Fibroblast of lung (primary cell): ENCODE measurements at regions not wholly inside any gene's neighbourhood (a gene's known extent, or its start where the extent isn't known, plus 50 kb on each side); places are given as distances from the start of the nearest gene placed in this dataset.

Experiments
- DNase-seq, 2 donors: peaks; one replicate each; pipeline versions ENCODE4 v3.0.0 to v3.0.0-alpha.2; 2010; ENCODE audit warnings: low read depth in 2 of 2
- H2AFZ ChIP-seq: 2 replicates; pipeline ENCODE4 v1.5.1; 2012; ENCODE audit warnings: low read length, control low read depth, inconsistent platforms
- H3K27ac ChIP-seq: 2 replicates; pipeline ENCODE4 v1.5.1; 2011; ENCODE audit warnings: low read length, control low read depth; ENCODE audit not compliant: insufficient read depth
- H3K27me3 ChIP-seq: 2 replicates; pipeline ENCODE4 v1.5.1; 2011; ENCODE audit warnings: mild to moderate bottlenecking, low read length; ENCODE audit not compliant: control insufficient read depth, insufficient read depth
- H3K36me3 ChIP-seq: 2 replicates; pipeline ENCODE4 v1.5.1; 2011; ENCODE audit warnings: low read length; ENCODE audit not compliant: control insufficient read depth, insufficient read depth
- H3K4me1 ChIP-seq: 2 replicates; pipeline ENCODE4 v1.5.1; 2011; ENCODE audit warnings: low read length; ENCODE audit not compliant: control insufficient read depth, insufficient read depth; ENCODE audit errors: extremely low read depth
- H3K4me2 ChIP-seq: 2 replicates; pipeline ENCODE4 v1.5.1; 2011; ENCODE audit warnings: low read length, control low read depth; ENCODE audit not compliant: insufficient read depth; ENCODE audit errors: extremely low read depth
- H3K4me3 ChIP-seq, 4 experiments: fragments of 200-600 bp in 1 of 4; sonication (generic) in 1 of 4; replicated peaks in 1 of 4; 2 replicates each; pipeline ENCODE4 v1.5.1; 2011 to 2016; ENCODE audit warnings: low read length in 4 of 4, low read depth in 3 of 4, mild to moderate bottlenecking in 3 of 4, control low read depth in 2 of 4, inconsistent platforms in 1 of 4, mixed read lengths in 1 of 4; ENCODE audit not compliant: insufficient read depth in 1 of 4; ENCODE audit errors: control extremely low read depth in 1 of 4
- H3K79me2 ChIP-seq: 2 replicates; pipeline ENCODE4 v1.5.1; 2012; ENCODE audit warnings: mild to moderate bottlenecking, low read length, inconsistent platforms; ENCODE audit not compliant: control insufficient read depth, insufficient read depth
- H3K9ac ChIP-seq: 2 replicates; pipeline ENCODE4 v1.5.1; 2011; ENCODE audit warnings: mild to moderate bottlenecking, low read length, control low read depth; ENCODE audit not compliant: insufficient read depth
- H3K9me3 ChIP-seq: 2 replicates; pipeline ENCODE4 v1.5.1; 2012; ENCODE audit warnings: low read depth, low read length; ENCODE audit not compliant: control insufficient read depth, insufficient read depth
- H4K20me1 ChIP-seq: 2 replicates; pipeline ENCODE4 v1.5.1; 2011; ENCODE audit warnings: low read length; ENCODE audit not compliant: control insufficient read depth, insufficient read depth; ENCODE audit errors: extremely low read depth
- EZH2 ChIP-seq: IDR thresholded peaks from 2 replicates; pipeline ENCODE4 v1.5.1; 2012; ENCODE audit warnings: low read length, control low read depth, mild to moderate bottlenecking; ENCODE audit errors: missing control alignments
- TF ChIP-seq, protein P1 (sequence below), 2 donors: IDR thresholded peaks in 1 of 2; conservative IDR thresholded peaks in 1 of 2; 1 replicate in 1 of 2; 2 replicates in 1 of 2; pipeline ENCODE4 v1.5.1; 2011 to 2012; ENCODE audit warnings: low read length in 2 of 2, control low read depth in 1 of 2, inconsistent platforms in 1 of 2, low read depth in 1 of 2, mild to moderate bottlenecking in 1 of 2

GRCh38 chr4:133856731-133857355, 344.7 kb downstream of the PABPC4L start:
- no peaks in the 10 kb centered on the region for H3K36me3 ChIP-seq
- no peak overlapping the region for H3K27ac ChIP-seq
- no peaks in the 10 kb centered on the region for H3K4me1 ChIP-seq
- H3K79me2 ChIP-seq = no peaks in the 10 kb centered on the region
- H2AFZ ChIP-seq = no peak overlapping the region
- peak overlapping the region; percentile 32 for H3K4me2 ChIP-seq
- no peak overlapping the region for H3K9ac ChIP-seq
- TF ChIP-seq EZH2 = no peak
- TF ChIP-seq, protein P1, sequence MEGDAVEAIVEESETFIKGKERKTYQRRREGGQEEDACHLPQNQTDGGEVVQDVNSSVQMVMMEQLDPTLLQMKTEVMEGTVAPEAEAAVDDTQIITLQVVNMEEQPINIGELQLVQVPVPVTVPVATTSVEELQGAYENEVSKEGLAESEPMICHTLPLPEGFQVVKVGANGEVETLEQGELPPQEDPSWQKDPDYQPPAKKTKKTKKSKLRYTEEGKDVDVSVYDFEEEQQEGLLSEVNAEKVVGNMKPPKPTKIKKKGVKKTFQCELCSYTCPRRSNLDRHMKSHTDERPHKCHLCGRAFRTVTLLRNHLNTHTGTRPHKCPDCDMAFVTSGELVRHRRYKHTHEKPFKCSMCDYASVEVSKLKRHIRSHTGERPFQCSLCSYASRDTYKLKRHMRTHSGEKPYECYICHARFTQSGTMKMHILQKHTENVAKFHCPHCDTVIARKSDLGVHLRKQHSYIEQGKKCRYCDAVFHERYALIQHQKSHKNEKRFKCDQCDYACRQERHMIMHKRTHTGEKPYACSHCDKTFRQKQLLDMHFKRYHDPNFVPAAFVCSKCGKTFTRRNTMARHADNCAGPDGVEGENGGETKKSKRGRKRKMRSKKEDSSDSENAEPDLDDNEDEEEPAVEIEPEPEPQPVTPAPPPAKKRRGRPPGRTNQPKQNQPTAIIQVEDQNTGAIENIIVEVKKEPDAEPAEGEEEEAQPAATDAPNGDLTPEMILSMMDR (conservative IDR thresholded peaks at IDR 0.05 in 1 of 2, IDR thresholded peaks at IDR 0.05 in 1 of 2; ENCODE audit: low read depth in 1 of 2, low read length in 2 of 2) = no peak
- no peak overlapping the region for H3K4me3 ChIP-seq
- H3K9me3 ChIP-seq = no peaks in the 10 kb centered on the region
- peak in 1 of 2 donors; percentile 41 for DNase-seq
- no peaks in the 10 kb centered on the region for H3K27me3 ChIP-seq
- H4K20me1 ChIP-seq = no peaks in the 10 kb centered on the region

- H3K9me3 ChIP-seq = no peaks in the 10 kb centered on the region
- TF ChIP-seq, protein P1 (conservative IDR thresholded peaks at IDR 0.05 in 1 of 2, IDR thresholded peaks at IDR 0.05 in 1 of 2; ENCODE audit: low read depth in 1 of 2, low read length in 2 of 2) = no peak
- TF ChIP-seq EZH2 = no peak
- no peaks in the 10 kb centered on the region for H3K4me1 ChIP-seq
- H3K9ac ChIP-seq = no peak overlapping the region
- no peak for DNase-seq
- no peak overlapping the region for H3K4me2 ChIP-seq
- H4K20me1 ChIP-seq = no peaks in the 10 kb centered on the region
- no peak overlapping the region for H3K4me3 ChIP-seq
- no peaks in the 10 kb centered on the region for H3K79me2 ChIP-seq
- no peak overlapping the region for H3K27ac ChIP-seq
- no peaks in the 10 kb centered on the region for H3K27me3 ChIP-seq
- H3K36me3 ChIP-seq = no peaks in the 10 kb centered on the region
- H2AFZ ChIP-seq = no peak overlapping the region
Observed at GRCh38 chr4:133855001-133855400, 346.6 kb downstream of the PABPC4L start.

DNA sequence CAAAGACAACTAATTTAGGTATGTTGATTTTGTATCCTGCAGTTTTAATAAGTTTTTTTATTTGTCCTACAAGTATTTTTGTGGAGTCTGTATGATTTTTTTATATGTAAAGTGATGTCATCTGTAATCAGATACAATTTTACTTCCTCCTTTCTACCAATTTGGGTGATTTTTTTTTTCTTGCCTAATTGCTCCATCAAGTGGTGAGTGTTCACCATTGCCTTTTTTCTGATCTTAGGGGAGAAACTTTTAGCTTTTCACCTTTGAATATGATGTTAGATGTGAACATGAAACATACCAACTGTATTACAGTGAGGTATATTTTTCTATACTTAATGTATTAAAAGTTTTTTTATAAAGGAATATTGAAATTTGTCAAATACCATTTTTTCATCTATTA, 362.3 kb downstream of the PABPC4L start:
- Histone ChIP-seq H3K9ac (no peak overlapping the region), H3K4me1 (no peaks in the 10 kb centered on the region), H3K4me2 (no peak overlapping the region), H3K79me2 (no peaks in the 10 kb centered on the region), H3K27ac (no peak overlapping the region), H3K4me3 (no peak overlapping the region), H3K9me3 (no peaks in the 10 kb centered on the region), H3K36me3 (no peaks in the 10 kb centered on the region), H3K27me3 (no peaks in the 10 kb centered on the region), H2AFZ (no peak overlapping the region), H4K20me1 (no peaks in the 10 kb centered on the region)
- TF ChIP-seq, protein P1 (conservative IDR thresholded peaks at IDR 0.05 in 1 of 2, IDR thresholded peaks at IDR 0.05 in 1 of 2; ENCODE audit: low read depth in 1 of 2, low read length in 2 of 2) = peak in 1 of 2 donors; percentile 16
- TF ChIP-seq EZH2 = no peak
- DNase-seq = peak; percentile 6 to 31
